ENCODE measurements at regions not wholly inside any gene's neighbourhood (a gene's known extent, or its start where the extent isn't known, plus 50 kb on each side); places are given as distances from the start of the nearest gene placed in this dataset.

DNA sequence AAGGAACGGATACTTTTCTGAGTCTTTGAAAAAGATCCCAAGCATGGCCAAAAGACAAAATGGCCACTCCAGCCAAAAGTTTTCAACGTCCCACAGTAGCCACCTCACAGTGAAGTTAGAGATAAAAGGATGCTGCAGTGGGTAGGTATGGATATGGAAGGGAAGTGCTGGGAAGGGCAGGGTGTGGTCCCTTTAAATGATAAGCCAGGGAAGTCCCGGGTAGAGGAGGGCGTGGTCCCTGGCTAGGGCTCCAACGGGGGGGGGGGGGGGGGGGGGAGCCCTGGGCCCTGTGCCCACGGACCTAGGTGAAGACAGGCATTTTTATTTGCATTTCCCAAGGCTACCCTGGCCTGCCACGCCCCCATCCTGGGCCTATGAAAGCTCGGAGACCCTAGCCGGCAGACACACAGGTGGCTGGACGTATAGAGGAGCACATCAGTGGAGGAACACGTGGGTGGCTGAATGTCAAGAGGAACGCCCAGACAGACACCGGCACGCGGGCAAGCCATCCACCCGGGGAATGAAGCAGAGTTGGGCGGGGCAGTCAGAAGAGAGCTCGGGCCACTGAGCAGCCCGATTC is 306.7 kb downstream of the NFIB start:
- no peak for TF ChIP-seq POLR2A (IDR thresholded peaks at IDR 0.05; ENCODE audit: low read depth)
- TF ChIP-seq, protein P1, sequence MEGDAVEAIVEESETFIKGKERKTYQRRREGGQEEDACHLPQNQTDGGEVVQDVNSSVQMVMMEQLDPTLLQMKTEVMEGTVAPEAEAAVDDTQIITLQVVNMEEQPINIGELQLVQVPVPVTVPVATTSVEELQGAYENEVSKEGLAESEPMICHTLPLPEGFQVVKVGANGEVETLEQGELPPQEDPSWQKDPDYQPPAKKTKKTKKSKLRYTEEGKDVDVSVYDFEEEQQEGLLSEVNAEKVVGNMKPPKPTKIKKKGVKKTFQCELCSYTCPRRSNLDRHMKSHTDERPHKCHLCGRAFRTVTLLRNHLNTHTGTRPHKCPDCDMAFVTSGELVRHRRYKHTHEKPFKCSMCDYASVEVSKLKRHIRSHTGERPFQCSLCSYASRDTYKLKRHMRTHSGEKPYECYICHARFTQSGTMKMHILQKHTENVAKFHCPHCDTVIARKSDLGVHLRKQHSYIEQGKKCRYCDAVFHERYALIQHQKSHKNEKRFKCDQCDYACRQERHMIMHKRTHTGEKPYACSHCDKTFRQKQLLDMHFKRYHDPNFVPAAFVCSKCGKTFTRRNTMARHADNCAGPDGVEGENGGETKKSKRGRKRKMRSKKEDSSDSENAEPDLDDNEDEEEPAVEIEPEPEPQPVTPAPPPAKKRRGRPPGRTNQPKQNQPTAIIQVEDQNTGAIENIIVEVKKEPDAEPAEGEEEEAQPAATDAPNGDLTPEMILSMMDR (IDR thresholded peaks at IDR 0.05), result no peak

Data from esophagus muscularis mucosa (tissue), 3 donors.